Keratinocyte (primary cell): ENCODE measurements at regions not wholly inside any gene's neighbourhood (a gene's known extent, or its start where the extent isn't known, plus 50 kb on each side); places are given as distances from the start of the nearest gene placed in this dataset.

Experiments
- DNase-seq: peaks from one replicate; pipeline ENCODE4 v3.0.0-alpha.2; 2011; ENCODE audit warnings: low read depth, missing footprints, low spot score
- FAIRE-seq: peaks from 2 replicates; lab custom pipeline; 2011; peaks lifted over from hg19 to GRCh38; lab: Jason Lieb, UNC
- H2AFZ ChIP-seq: 2 replicates; pipeline ENCODE4 v1.6.0; 2012; ENCODE audit warnings: low read length, control low read depth, inconsistent platforms; ENCODE audit not compliant: control insufficient read depth
- H3K27ac ChIP-seq: 2 replicates; pipeline ENCODE4 v1.5.1; 2011; ENCODE audit warnings: low read length; ENCODE audit not compliant: control insufficient read depth, insufficient read depth
- H3K27me3 ChIP-seq: 3 replicates; pipeline ENCODE4 v1.6.0; 2011; ENCODE audit warnings: low read length; ENCODE audit not compliant: control insufficient read depth, insufficient read depth; ENCODE audit errors: extremely low read depth
- H3K36me3 ChIP-seq, 2 experiments: 2 replicates in 1 of 2; 3 replicates in 1 of 2; pipeline ENCODE4 v1.5.1; 2011; ENCODE audit warnings: low read length in 2 of 2, mild to moderate bottlenecking in 1 of 2; ENCODE audit not compliant: control insufficient read depth in 2 of 2, insufficient read depth in 2 of 2; ENCODE audit errors: extremely low read depth in 1 of 2
- H3K4me1 ChIP-seq: 3 replicates; pipeline ENCODE4 v1.5.1; 2011; ENCODE audit warnings: low read length; ENCODE audit not compliant: control insufficient read depth, insufficient read depth; ENCODE audit errors: extremely low read depth
- H3K4me2 ChIP-seq: 3 replicates; pipeline ENCODE4 v1.6.0; 2011; ENCODE audit warnings: low read depth, low read length; ENCODE audit not compliant: control insufficient read depth, insufficient read depth; ENCODE audit errors: extremely low read depth
- H3K4me3 ChIP-seq, 3 experiments: fragments of 200-600 bp in 1 of 3; sonication (generic) in 1 of 3; 2 replicates in 2 of 3; 3 replicates in 1 of 3; pipeline ENCODE4 v1.5.1; 2011 to 2016; ENCODE audit warnings: low read length in 3 of 3, mild to moderate bottlenecking in 3 of 3, control low read depth in 2 of 3, inconsistent platforms in 1 of 3, low read depth in 1 of 3, mixed read lengths in 1 of 3, mixed run types in 1 of 3, moderate library complexity in 1 of 3; ENCODE audit not compliant: control insufficient read depth in 2 of 3, insufficient read depth in 2 of 3; ENCODE audit errors: extremely low read depth in 1 of 3
- H3K79me2 ChIP-seq: 2 replicates; pipeline ENCODE4 v1.6.0; 2012; ENCODE audit warnings: low read length; ENCODE audit not compliant: control insufficient read depth, insufficient read depth
- H3K9ac ChIP-seq: 3 replicates; pipeline ENCODE4 v1.6.0; 2011; ENCODE audit warnings: low read length; ENCODE audit not compliant: control insufficient read depth, insufficient read depth; ENCODE audit errors: extremely low read depth
- H3K9me1 ChIP-seq: 3 replicates; pipeline ENCODE4 v1.6.0; 2011; ENCODE audit warnings: low read length; ENCODE audit not compliant: control insufficient read depth, insufficient read depth; ENCODE audit errors: extremely low read depth
- H3K9me3 ChIP-seq: 2 replicates; pipeline ENCODE4 v1.5.1; 2012; ENCODE audit warnings: low read depth, low read length; ENCODE audit not compliant: control insufficient read depth
- H4K20me1 ChIP-seq: 3 replicates; pipeline ENCODE4 v1.6.0; 2011; ENCODE audit warnings: low read length; ENCODE audit not compliant: control insufficient read depth, insufficient read depth; ENCODE audit errors: extremely low read depth
- EZH2 ChIP-seq: IDR thresholded peaks from one replicate; pipeline ENCODE4 v1.6.1; 2012; ENCODE audit warnings: inconsistent platforms, mild to moderate bottlenecking, low read length, moderate library complexity
- dilution Hi-C: fragments of 300-500 bp; cut with MboI; formaldehyde crosslinking; loops from one replicate; pipeline ENCODE4 v1.7.0; 2020; ENCODE audit warnings: low sequenced_read_pairs; ENCODE audit not compliant: extremely low pct_ligation_motif_present
- TF ChIP-seq, protein P1 (sequence below), 3 experiments: IDR thresholded peaks in 1 of 3; conservative IDR thresholded peaks in 1 of 3; optimal IDR thresholded peaks in 1 of 3; 2 replicates in 2 of 3; 3 replicates in 1 of 3; pipeline versions ENCODE3 to v1.5.1; 2011; ENCODE audit warnings: low read length in 3 of 3, mild to moderate bottlenecking in 3 of 3, moderate library complexity in 2 of 3, control low read depth in 1 of 3, inconsistent platforms in 1 of 3; ENCODE audit not compliant: insufficient read depth in 2 of 3; ENCODE audit errors: extremely low read depth in 1 of 3

GRCh38 chr7:16178092-16178491, 243.2 kb downstream of the CRPPA start:
- dilution Hi-C loops: no loop called here
- TF ChIP-seq, protein P1, sequence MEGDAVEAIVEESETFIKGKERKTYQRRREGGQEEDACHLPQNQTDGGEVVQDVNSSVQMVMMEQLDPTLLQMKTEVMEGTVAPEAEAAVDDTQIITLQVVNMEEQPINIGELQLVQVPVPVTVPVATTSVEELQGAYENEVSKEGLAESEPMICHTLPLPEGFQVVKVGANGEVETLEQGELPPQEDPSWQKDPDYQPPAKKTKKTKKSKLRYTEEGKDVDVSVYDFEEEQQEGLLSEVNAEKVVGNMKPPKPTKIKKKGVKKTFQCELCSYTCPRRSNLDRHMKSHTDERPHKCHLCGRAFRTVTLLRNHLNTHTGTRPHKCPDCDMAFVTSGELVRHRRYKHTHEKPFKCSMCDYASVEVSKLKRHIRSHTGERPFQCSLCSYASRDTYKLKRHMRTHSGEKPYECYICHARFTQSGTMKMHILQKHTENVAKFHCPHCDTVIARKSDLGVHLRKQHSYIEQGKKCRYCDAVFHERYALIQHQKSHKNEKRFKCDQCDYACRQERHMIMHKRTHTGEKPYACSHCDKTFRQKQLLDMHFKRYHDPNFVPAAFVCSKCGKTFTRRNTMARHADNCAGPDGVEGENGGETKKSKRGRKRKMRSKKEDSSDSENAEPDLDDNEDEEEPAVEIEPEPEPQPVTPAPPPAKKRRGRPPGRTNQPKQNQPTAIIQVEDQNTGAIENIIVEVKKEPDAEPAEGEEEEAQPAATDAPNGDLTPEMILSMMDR (optimal IDR thresholded peaks at IDR 0.05 in 1 of 3, IDR thresholded peaks at IDR 0.05 in 1 of 3, conservative IDR thresholded peaks at IDR 0.05 in 1 of 3; ENCODE audit: extremely low read depth in 1 of 3, insufficient read depth in 2 of 3, low read length in 3 of 3): no peak
- TF ChIP-seq EZH2: no peak

DNA sequence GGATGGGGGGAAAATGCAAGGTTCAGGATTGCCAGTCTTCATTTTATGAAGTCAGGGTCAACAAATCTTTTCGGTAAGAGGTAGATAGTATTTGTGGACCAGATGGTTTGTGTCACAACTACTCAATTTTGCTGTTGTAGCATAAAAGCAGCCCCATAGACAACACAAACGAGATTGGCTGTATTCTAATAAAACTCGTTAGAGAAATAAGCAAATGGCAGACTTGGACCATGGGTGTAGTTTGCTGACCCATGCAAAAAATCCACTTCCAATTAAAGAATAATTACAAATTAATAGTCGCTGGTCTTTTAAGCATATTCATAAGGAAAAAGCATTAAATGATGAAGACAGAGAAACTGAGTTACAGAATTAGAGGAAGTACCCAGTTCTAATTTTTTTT, 247.1 kb downstream of the CRPPA start:
- Histone ChIP-seq H3K9ac (no peak overlapping the region), H3K36me3 (no peaks in the 10 kb centered on the region), H3K4me3 (no peak overlapping the region), H2AFZ (no peak overlapping the region), H3K27me3 (no peaks in the 10 kb centered on the region), H4K20me1 (no peaks in the 10 kb centered on the region), H3K4me1 (no peaks in the 10 kb centered on the region), H3K9me3 (no peaks in the 10 kb centered on the region), H3K4me2 (no peak overlapping the region), H3K27ac (no peak overlapping the region), H3K79me2 (no peaks in the 10 kb centered on the region), H3K9me1 (no peaks in the 10 kb centered on the region)
- dilution Hi-C loops: no loop called here
- no peak for FAIRE-seq
- DNase-seq: no peak
- TF ChIP-seq EZH2: no peak
- TF ChIP-seq, protein P1 (optimal IDR thresholded peaks at IDR 0.05 in 1 of 3, IDR thresholded peaks at IDR 0.05 in 1 of 3, conservative IDR thresholded peaks at IDR 0.05 in 1 of 3; ENCODE audit: extremely low read depth in 1 of 3, insufficient read depth in 2 of 3, low read length in 3 of 3): no peak

More at GRCh38 chr7:16178092-16178491, 243.2 kb downstream of the CRPPA start:
- H4K20me1 ChIP-seq: no peaks in the 10 kb centered on the region
- no peak overlapping the region for H3K27ac ChIP-seq
- H3K4me3 ChIP-seq: no peak overlapping the region
- H3K9me1 ChIP-seq: no peaks in the 10 kb centered on the region
- no peak for FAIRE-seq
- DNase-seq: no peak
- H2AFZ ChIP-seq: no peak overlapping the region
- no peak overlapping the region for H3K9ac ChIP-seq
- no peaks in the 10 kb centered on the region for H3K36me3 ChIP-seq
- H3K27me3 ChIP-seq: no peaks in the 10 kb centered on the region
- H3K9me3 ChIP-seq: no peaks in the 10 kb centered on the region
- H3K4me1 ChIP-seq: no peaks in the 10 kb centered on the region
- H3K79me2 ChIP-seq: no peaks in the 10 kb centered on the region
- no peak overlapping the region for H3K4me2 ChIP-seq
